Stomach (tissue), 4 donors: ENCODE measurements at regions not wholly inside any gene's neighbourhood (a gene's known extent, or its start where the extent isn't known, plus 50 kb on each side); places are given as distances from the start of the nearest gene placed in this dataset.

ENCODE experiments used
- EP300 ChIP-seq: sonication (generic); formaldehyde crosslinking; IDR thresholded peaks from one replicate; pipeline ENCODE4 v1.6.1; 2017; ENCODE audit warnings: antibody characterized with exemption
- POLR2A ChIP-seq, 4 donors: fragments of 450-650 bp; IDR thresholded peaks; one replicate each; pipeline ENCODE4 v1.6.1; 2016; ENCODE audit warnings: antibody characterized with exemption in 4 of 4, control low read depth in 2 of 4, mild to moderate bottlenecking in 1 of 4, moderate library complexity in 1 of 4
- POLR2AphosphoS5 ChIP-seq, 3 donors: sonication (generic); formaldehyde crosslinking; IDR thresholded peaks; one replicate each; pipeline ENCODE4 v1.6.1; 2016; ENCODE audit warnings: antibody characterized with exemption in 3 of 3
- TF ChIP-seq, protein P1 (sequence below), 7 experiments: fragments of 450-650 bp in 4 of 7; fragments of 200-600 bp in 3 of 7; sonication (generic) in 3 of 7; IDR thresholded peaks; one replicate each; pipeline ENCODE4 v1.5.1; 2016 to 2019; ENCODE audit warnings: antibody characterized with exemption in 7 of 7, control low read depth in 2 of 7, mild to moderate bottlenecking in 1 of 7

GRCh38 chr6:90646940-90647339 lies 60.1 kb upstream of the MAP3K7 start:
- no peak for TF ChIP-seq POLR2AphosphoS5 (IDR thresholded peaks at IDR 0.05)
- TF ChIP-seq, protein P1, sequence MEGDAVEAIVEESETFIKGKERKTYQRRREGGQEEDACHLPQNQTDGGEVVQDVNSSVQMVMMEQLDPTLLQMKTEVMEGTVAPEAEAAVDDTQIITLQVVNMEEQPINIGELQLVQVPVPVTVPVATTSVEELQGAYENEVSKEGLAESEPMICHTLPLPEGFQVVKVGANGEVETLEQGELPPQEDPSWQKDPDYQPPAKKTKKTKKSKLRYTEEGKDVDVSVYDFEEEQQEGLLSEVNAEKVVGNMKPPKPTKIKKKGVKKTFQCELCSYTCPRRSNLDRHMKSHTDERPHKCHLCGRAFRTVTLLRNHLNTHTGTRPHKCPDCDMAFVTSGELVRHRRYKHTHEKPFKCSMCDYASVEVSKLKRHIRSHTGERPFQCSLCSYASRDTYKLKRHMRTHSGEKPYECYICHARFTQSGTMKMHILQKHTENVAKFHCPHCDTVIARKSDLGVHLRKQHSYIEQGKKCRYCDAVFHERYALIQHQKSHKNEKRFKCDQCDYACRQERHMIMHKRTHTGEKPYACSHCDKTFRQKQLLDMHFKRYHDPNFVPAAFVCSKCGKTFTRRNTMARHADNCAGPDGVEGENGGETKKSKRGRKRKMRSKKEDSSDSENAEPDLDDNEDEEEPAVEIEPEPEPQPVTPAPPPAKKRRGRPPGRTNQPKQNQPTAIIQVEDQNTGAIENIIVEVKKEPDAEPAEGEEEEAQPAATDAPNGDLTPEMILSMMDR (IDR thresholded peaks at IDR 0.05), result no peak
- TF ChIP-seq POLR2A (IDR thresholded peaks at IDR 0.05), result no peak
- TF ChIP-seq EP300, result no peak
